HL-60 (cell line): ENCODE measurements at regions not wholly inside any gene's neighbourhood (a gene's known extent, or its start where the extent isn't known, plus 50 kb on each side); places are given as distances from the start of the nearest gene placed in this dataset.

Experiments
- DNase-seq, 2 experiments: peaks; one replicate each; pipeline ENCODE4 v3.0.0-alpha.2; 2010 to 2020; ENCODE audit warnings: low read depth in 1 of 2, low spot score in 1 of 2
- H3K27ac ChIP-seq: fragments of 250-450 bp; sonication (Bioruptor Pico); replicated peaks from 2 replicates; pipeline ENCODE4 v1.5.1; 2020; ENCODE audit warnings: mild to moderate bottlenecking, moderate library complexity
- H3K27me3 ChIP-seq: fragments of 250-450 bp; sonication (Bioruptor Pico); 2 replicates; pipeline ENCODE4 v1.5.1; 2021; ENCODE audit warnings: mild to moderate bottlenecking, moderate library complexity; ENCODE audit not compliant: insufficient read depth, poor library complexity, severe bottlenecking
- H3K4me3 ChIP-seq: replicated peaks from 2 replicates; pipeline ENCODE4 v1.5.1; 2011; ENCODE audit warnings: mild to moderate bottlenecking, control low read depth, low read length; ENCODE audit not compliant: insufficient read depth
- CTCF ChIP-seq: IDR thresholded peaks from one replicate; pipeline ENCODE4 v1.5.1; 2011; ENCODE audit warnings: low read length, control low read depth, inconsistent platforms; ENCODE audit not compliant: insufficient read depth
- GABPA ChIP-seq: IDR thresholded peaks from 2 replicates; pipeline ENCODE4 v1.6.1; 2012; ENCODE audit warnings: low read depth
- POLR2AphosphoS5 ChIP-seq: IDR thresholded peaks from 2 replicates; pipeline ENCODE4 v1.6.1; 2012; ENCODE audit warnings: low read depth
- SPI1 ChIP-seq: IDR thresholded peaks from 2 replicates; pipeline ENCODE4 v1.6.1; 2012; ENCODE audit warnings: low read depth, mild to moderate bottlenecking, borderline replicate concordance
- TF ChIP-seq, protein P1 (sequence below): IDR thresholded peaks from 2 replicates; pipeline ENCODE4 v1.6.1; 2012; ENCODE audit warnings: low read depth; ENCODE audit not compliant: insufficient replicate concordance

GRCh38 chr2:37766106-37766505, 94.7 kb upstream of the CDC42EP3 start:
- H3K4me3 ChIP-seq, result no peak overlapping the region
- no peaks in the 10 kb centered on the region for H3K27me3 ChIP-seq
- TF ChIP-seq GABPA (no peak), CTCF (no peak), SPI1 (no peak), POLR2AphosphoS5 (no peak)
- TF ChIP-seq, protein P1, sequence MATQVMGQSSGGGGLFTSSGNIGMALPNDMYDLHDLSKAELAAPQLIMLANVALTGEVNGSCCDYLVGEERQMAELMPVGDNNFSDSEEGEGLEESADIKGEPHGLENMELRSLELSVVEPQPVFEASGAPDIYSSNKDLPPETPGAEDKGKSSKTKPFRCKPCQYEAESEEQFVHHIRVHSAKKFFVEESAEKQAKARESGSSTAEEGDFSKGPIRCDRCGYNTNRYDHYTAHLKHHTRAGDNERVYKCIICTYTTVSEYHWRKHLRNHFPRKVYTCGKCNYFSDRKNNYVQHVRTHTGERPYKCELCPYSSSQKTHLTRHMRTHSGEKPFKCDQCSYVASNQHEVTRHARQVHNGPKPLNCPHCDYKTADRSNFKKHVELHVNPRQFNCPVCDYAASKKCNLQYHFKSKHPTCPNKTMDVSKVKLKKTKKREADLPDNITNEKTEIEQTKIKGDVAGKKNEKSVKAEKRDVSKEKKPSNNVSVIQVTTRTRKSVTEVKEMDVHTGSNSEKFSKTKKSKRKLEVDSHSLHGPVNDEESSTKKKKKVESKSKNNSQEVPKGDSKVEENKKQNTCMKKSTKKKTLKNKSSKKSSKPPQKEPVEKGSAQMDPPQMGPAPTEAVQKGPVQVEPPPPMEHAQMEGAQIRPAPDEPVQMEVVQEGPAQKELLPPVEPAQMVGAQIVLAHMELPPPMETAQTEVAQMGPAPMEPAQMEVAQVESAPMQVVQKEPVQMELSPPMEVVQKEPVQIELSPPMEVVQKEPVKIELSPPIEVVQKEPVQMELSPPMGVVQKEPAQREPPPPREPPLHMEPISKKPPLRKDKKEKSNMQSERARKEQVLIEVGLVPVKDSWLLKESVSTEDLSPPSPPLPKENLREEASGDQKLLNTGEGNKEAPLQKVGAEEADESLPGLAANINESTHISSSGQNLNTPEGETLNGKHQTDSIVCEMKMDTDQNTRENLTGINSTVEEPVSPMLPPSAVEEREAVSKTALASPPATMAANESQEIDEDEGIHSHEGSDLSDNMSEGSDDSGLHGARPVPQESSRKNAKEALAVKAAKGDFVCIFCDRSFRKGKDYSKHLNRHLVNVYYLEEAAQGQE, result no peak
- no peak for DNase-seq
- no peak overlapping the region for H3K27ac ChIP-seq

DNA sequence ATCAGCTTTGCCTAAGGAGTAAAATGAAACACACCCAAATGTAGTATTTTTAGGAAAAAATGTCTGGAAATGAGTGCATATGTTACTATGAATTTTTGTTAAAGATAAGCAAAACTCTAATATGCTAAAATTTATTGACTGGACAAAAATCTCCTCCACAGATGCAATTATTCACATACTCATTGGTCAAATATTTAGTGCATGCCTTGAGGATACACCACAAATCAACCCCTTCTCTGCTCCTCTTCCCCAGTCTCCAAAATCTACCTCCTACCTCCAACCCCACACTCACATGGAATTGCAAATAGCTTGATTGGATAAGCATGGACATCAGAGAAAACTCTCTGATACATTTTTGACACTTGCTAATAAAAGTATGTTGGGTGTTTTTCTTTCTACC, 95.6 kb upstream of the CDC42EP3 start:
- no peak for TF ChIP-seq CTCF
- no peak for TF ChIP-seq SPI1
- DNase-seq, result no peak
- H3K27me3 ChIP-seq, result no peaks in the 10 kb centered on the region
- no peak overlapping the region for H3K4me3 ChIP-seq
- no peak overlapping the region for H3K27ac ChIP-seq

DNA sequence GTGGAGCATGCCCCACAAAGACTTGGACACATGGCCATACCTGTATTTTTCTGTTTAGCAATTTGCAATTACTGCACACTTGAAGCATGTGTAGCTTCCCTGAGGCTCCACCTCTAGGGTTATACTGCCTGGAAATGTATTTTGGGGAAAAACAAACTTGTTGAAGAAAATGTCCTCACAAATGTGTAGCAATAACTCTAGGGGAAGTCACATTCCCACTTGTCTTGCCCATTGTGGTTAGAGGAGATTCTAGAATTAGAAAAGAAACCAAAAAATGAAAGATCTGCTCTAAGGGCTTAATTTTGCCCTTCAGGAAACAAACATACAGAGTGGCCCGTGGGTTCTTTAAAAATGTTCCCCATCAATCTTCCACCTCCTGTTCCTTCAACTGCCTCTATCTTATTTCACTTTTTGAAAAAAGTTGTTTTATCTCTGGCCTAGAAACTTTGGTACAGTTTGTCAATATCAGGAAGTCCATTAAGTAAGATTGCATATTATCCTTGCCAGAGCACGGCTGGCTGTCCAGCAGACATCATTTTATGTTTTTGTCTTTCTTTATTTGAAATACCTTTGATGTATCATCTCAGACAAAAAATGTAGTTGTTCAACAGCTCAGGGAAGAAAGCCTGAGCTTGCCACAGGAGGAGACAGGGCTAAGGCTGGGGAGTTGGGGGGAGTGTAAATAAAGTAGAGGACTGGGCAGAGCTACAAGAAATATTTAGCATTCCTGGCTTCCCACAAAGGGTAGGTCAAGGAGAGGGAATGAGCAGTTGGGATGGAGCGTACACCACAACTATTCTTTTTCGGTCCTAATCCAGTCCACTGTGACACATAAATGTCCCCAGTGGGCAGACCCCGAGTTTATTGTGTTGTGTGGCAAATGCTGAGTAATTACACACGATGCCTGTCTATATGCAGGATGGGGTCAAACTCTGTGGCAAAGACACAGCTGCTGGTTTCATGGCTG, 96.8 kb upstream of the CDC42EP3 start:
- peak; percentile 32 to 34 for DNase-seq
- Histone ChIP-seq H3K27ac (peak overlapping the region; percentile 57), H3K4me3 (no peak overlapping the region), H3K27me3 (no peaks in the 10 kb centered on the region)
- TF ChIP-seq SPI1 (no peak), GABPA (no peak), CTCF (no peak)
- TF ChIP-seq, protein P1, result no peak
